Erythroblast (primary cell): ENCODE measurements at regions not wholly inside any gene's neighbourhood (a gene's known extent, or its start where the extent isn't known, plus 50 kb on each side); places are given as distances from the start of the nearest gene placed in this dataset.

Source experiments
- GATA1 ChIP-seq: IDR thresholded peaks from 2 replicates; pipeline ENCODE4 v1.6.1; 2011; ENCODE audit warnings: low read depth, mild to moderate bottlenecking, control low read depth, low read length, moderate library complexity
- POLR2A ChIP-seq: IDR thresholded peaks from 2 replicates; pipeline ENCODE4 v1.6.1; 2011; ENCODE audit warnings: mild to moderate bottlenecking, low read length

DNA sequence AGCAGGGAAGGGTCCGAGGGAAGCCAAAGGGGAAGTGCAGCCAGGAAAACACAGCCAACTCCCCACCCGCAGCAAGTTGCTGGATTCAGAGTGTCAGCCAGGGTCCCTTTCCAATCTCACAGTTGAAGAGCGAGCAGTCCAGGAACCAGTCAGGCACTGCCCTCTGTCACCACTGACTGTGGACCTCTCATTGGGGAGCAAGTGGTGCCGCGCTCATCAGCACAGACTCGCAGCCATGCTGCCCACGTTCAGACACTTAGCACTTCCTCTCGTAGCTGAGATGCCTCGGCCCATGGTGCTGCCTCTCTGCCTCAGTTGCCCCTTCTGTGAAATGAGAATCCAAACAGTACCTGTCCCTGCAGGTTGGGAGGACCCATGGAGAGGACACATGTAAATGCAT lies 123.6 kb upstream of the CHST15 start:
- TF ChIP-seq POLR2A: no peak
- TF ChIP-seq GATA1: no peak
